Adrenal gland (tissue), 5 donors: ENCODE measurements at regions not wholly inside any gene's neighbourhood (a gene's known extent, or its start where the extent isn't known, plus 50 kb on each side); places are given as distances from the start of the nearest gene placed in this dataset.

Source experiments
- CTCF ChIP-seq, 6 experiments: fragments of 450-650 bp in 4 of 6; fragments of 200-600 bp in 2 of 6; sonication (generic) in 1 of 6; IDR thresholded peaks; 1 replicate in 5 of 6; 2 replicates in 1 of 6; pipeline versions ENCODE4 v1.5.1 to v1.8.0; 2016 to 2021; ENCODE audit warnings: antibody characterized with exemption in 6 of 6, mild to moderate bottlenecking in 2 of 6, moderate library complexity in 1 of 6
- POLR2A ChIP-seq, 2 donors: fragments of 450-650 bp; IDR thresholded peaks; one replicate each; pipeline ENCODE4 v1.6.1; 2017; ENCODE audit warnings: antibody characterized with exemption in 2 of 2, mild to moderate bottlenecking in 2 of 2, moderate library complexity in 1 of 2
- donor health status: DM: no; HTN: no; CAD: no.

GRCh38 chr20:6898928-6899327, 131.4 kb downstream of the BMP2 start:
- TF ChIP-seq POLR2A (IDR thresholded peaks at IDR 0.05), result no peak
- no peak for TF ChIP-seq CTCF (IDR thresholded peaks at IDR 0.05)
